SK-N-SH (cell line): ENCODE measurements at regions not wholly inside any gene's neighbourhood (a gene's known extent, or its start where the extent isn't known, plus 50 kb on each side); places are given as distances from the start of the nearest gene placed in this dataset.

Experiments used
- CTCF ChIA-PET: fragments of 300-600, 350-600 bp; formaldehyde crosslinking; extraction: SDS; loops from one replicate; lab custom pipeline; 2021; lab: Yijun Ruan, JAX
- POLR2A ChIA-PET: fragments of 350-600 bp; sonication (Branson Sonifier 250); formaldehyde crosslinking; extraction: SDS; loops from one replicate; lab custom pipeline; 2020; ENCODE audit warnings: antibody characterized with exemption, inconsistent platforms; lab: Yijun Ruan, JAX
- DNase-seq: peaks from one replicate; pipeline ENCODE4 v3.0.0; 2012
- H2AFZ ChIP-seq: fragments of 200-600 bp; sonication (generic); 2 replicates; pipeline ENCODE4 v1.8.1; 2016; ENCODE audit warnings: antibody characterized with exemption, mild to moderate bottlenecking, low read depth
- H3F3A ChIP-seq: fragments of 200-600 bp; sonication (generic); replicated peaks from 2 replicates; pipeline ENCODE3; 2016; ENCODE audit warnings: antibody characterized with exemption, mild to moderate bottlenecking; ENCODE audit not compliant: insufficient read depth
- H3K27ac ChIP-seq, 2 experiments: fragments of 200-500 bp in 1 of 2; fragments of 200-600 bp in 1 of 2; sonication (Bioruptor generic) in 1 of 2; sonication (generic), shearing (Covaris generic) in 1 of 2; 2 replicates each; pipeline versions ENCODE4 v1.5.1 to v1.6.1; 2014 to 2016; ENCODE audit warnings: low read depth in 2 of 2, inconsistent platforms in 1 of 2, low read length in 1 of 2, mild to moderate bottlenecking in 1 of 2, mixed read lengths in 1 of 2
- H3K27me3 ChIP-seq: fragments of 200-600 bp; sonication (generic), shearing (Covaris generic); 2 replicates; pipeline ENCODE4 v1.6.1; 2016; ENCODE audit warnings: mixed run types; ENCODE audit not compliant: insufficient read depth
- H3K36me3 ChIP-seq, 2 experiments: fragments of 200-500 bp in 1 of 2; fragments of 200-600 bp in 1 of 2; sonication (Bioruptor generic) in 1 of 2; sonication (generic) in 1 of 2; replicated peaks in 1 of 2; 2 replicates each; pipeline versions ENCODE3 to v1.5.1; 2014 to 2016; ENCODE audit warnings: low read length in 1 of 2, mild to moderate bottlenecking in 1 of 2; ENCODE audit not compliant: insufficient read depth in 2 of 2, control insufficient read depth in 1 of 2
- H3K4me1 ChIP-seq, 2 experiments: fragments of 200-500 bp in 1 of 2; fragments of 200-600 bp in 1 of 2; sonication (Bioruptor generic) in 1 of 2; sonication (generic), shearing (Covaris generic) in 1 of 2; 2 replicates each; pipeline versions ENCODE4 v1.5.1 to v1.6.1; 2014 to 2016; ENCODE audit warnings: low read depth in 1 of 2, low read length in 1 of 2, mixed run types in 1 of 2; ENCODE audit not compliant: insufficient read depth in 2 of 2, control insufficient read depth in 1 of 2
- H3K4me2 ChIP-seq: fragments of 200-600 bp; sonication (generic), shearing (Covaris generic); 2 replicates; pipeline ENCODE4 v1.6.1; 2017; ENCODE audit warnings: mixed run types
- H3K4me3 ChIP-seq, 2 experiments: fragments of 200-500 bp in 1 of 2; fragments of 200-600 bp in 1 of 2; sonication (Bioruptor generic) in 1 of 2; sonication (generic), shearing (Covaris generic) in 1 of 2; 2 replicates each; pipeline versions ENCODE4 v1.5.1 to v1.8.1; 2014 to 2016; ENCODE audit warnings: low read depth in 2 of 2, inconsistent platforms in 1 of 2, low read length in 1 of 2, mild to moderate bottlenecking in 1 of 2, mixed read lengths in 1 of 2, moderate library complexity in 1 of 2
- H3K79me2 ChIP-seq: fragments of 200-600 bp; sonication (generic); 2 replicates; pipeline ENCODE4 v1.8.1; 2017; ENCODE audit warnings: mild to moderate bottlenecking; ENCODE audit not compliant: insufficient read depth
- H3K9ac ChIP-seq: fragments of 200-600 bp; sonication (generic); 2 replicates; pipeline ENCODE4 v1.6.1; 2017; ENCODE audit warnings: mixed run types
- H3K9me2 ChIP-seq: fragments of 200-600 bp; sonication (generic); 2 replicates; pipeline ENCODE4 v1.6.1; 2017; ENCODE audit warnings: mixed run types
- H3K9me3 ChIP-seq: fragments of 200-600 bp; sonication (generic); 2 replicates; pipeline ENCODE4 v1.6.1; 2017; ENCODE audit warnings: mixed run types, mild to moderate bottlenecking, moderate library complexity
- H4K20me1 ChIP-seq: fragments of 200-600 bp; sonication (generic); 2 replicates; pipeline ENCODE4 v1.6.1; 2017; ENCODE audit warnings: mild to moderate bottlenecking, mixed run types; ENCODE audit not compliant: insufficient read depth
- ELF1 ChIP-seq: IDR thresholded peaks from 2 replicates; pipeline ENCODE4 v1.4.0; 2012
- FOXJ3 ChIP-seq: sonication (generic); formaldehyde crosslinking; IDR thresholded peaks from 2 replicates; pipeline ENCODE4 v1.5.1; 2020; ENCODE audit warnings: mild to moderate bottlenecking, missing genetic modification reagents
- MEF2A ChIP-seq: IDR thresholded peaks from 2 replicates; pipeline ENCODE4 v1.4.0; 2012; ENCODE audit warnings: low read depth, borderline replicate concordance
- NFIC ChIP-seq: IDR thresholded peaks from 2 replicates; pipeline ENCODE4 v1.4.0; 2012; ENCODE audit warnings: borderline replicate concordance
- PBX3 ChIP-seq: IDR thresholded peaks from 2 replicates; pipeline ENCODE4; 2012
- POLR2AphosphoS5 ChIP-seq: IDR thresholded peaks from 2 replicates; pipeline ENCODE4 v1.6.1; 2012; ENCODE audit warnings: low read depth, low read length
- REST ChIP-seq: IDR thresholded peaks from 2 replicates; pipeline ENCODE4 v1.6.1; 2012; ENCODE audit warnings: mild to moderate bottlenecking, low read depth, low read length, moderate library complexity
- RFX5 ChIP-seq: IDR thresholded peaks from 2 replicates; pipeline ENCODE4 v1.6.1; 2012; ENCODE audit warnings: mild to moderate bottlenecking, improper control_type of control experiment, low read length
- SIN3A ChIP-seq: IDR thresholded peaks from 2 replicates; pipeline ENCODE4 v1.6.1; 2012; ENCODE audit warnings: low read depth, mild to moderate bottlenecking, low read length, moderate library complexity, borderline replicate concordance
- TAF1 ChIP-seq: IDR thresholded peaks from 2 replicates; pipeline ENCODE4 v1.6.1; 2012; ENCODE audit warnings: low read depth, mild to moderate bottlenecking, low read length, moderate library complexity, borderline replicate concordance
- TCF12 ChIP-seq: IDR thresholded peaks from 2 replicates; pipeline ENCODE4 v1.4.0; 2012
- USF2 ChIP-seq: fragments of 150-350 bp; IDR thresholded peaks from 2 replicates; pipeline ENCODE4 v1.6.1; 2017; ENCODE audit warnings: antibody characterized with exemption, low read length, low read depth, borderline replicate concordance
- WGBS: methylation state at CpG from one replicate; pipeline ENCODE4 v1.1.6; 2017; ENCODE audit warnings: low lambda C conversion rate; 5-methylcytosine and 5-hydroxymethylcytosine counted together
- TF ChIP-seq, protein P1 (sequence below): fragments of 200-600 bp; sonication (generic); IDR thresholded peaks from 2 replicates; pipeline ENCODE4 v1.6.1; 2017; ENCODE audit warnings: antibody characterized with exemption, mild to moderate bottlenecking, moderate library complexity
- TF ChIP-seq, protein P2 (sequence below): IDR thresholded peaks from 2 replicates; pipeline ENCODE4 v1.4.0; 2012; ENCODE audit warnings: low read depth

DNA sequence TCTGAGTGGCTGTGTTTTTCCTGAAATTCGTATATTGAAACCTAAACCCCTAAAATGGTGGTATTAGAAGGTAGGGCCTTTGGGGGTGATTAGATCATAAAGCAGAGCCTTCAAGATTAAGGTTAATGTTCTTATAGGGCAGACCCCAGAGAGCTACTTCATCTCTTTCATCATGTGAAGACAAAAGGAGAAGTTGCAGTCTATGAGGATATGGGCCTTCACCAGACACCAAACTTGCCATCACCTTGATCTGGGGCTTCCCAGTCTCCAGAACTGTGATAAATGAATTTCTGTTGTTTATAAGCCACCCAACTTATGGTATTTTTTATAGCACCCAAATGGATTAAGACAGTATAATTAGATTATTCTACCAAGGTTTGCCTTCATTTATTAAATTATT is 275.0 kb upstream of the ATP2B1 start:
- no peak overlapping the region for H2AFZ ChIP-seq
- no peak overlapping the region for H3K4me2 ChIP-seq
- ChIA-PET POLR2A (no interaction called here), CTCF (no interaction called here)
- H3F3A ChIP-seq, result no peaks in the 10 kb centered on the region
- H3K4me1 ChIP-seq, result no peaks in the 10 kb centered on the region
- no peaks in the 10 kb centered on the region for H3K9me2 ChIP-seq
- TF ChIP-seq REST (no peak), FOXJ3 (CRISPR knock-in tag) (no peak), PBX3 (no peak), USF2 (no peak), RFX5 (no peak), ELF1 (no peak), SIN3A (no peak), MEF2A (no peak), TAF1 (no peak), NFIC (no peak), POLR2AphosphoS5 (no peak), TCF12 (no peak)
- TF ChIP-seq, protein P1, sequence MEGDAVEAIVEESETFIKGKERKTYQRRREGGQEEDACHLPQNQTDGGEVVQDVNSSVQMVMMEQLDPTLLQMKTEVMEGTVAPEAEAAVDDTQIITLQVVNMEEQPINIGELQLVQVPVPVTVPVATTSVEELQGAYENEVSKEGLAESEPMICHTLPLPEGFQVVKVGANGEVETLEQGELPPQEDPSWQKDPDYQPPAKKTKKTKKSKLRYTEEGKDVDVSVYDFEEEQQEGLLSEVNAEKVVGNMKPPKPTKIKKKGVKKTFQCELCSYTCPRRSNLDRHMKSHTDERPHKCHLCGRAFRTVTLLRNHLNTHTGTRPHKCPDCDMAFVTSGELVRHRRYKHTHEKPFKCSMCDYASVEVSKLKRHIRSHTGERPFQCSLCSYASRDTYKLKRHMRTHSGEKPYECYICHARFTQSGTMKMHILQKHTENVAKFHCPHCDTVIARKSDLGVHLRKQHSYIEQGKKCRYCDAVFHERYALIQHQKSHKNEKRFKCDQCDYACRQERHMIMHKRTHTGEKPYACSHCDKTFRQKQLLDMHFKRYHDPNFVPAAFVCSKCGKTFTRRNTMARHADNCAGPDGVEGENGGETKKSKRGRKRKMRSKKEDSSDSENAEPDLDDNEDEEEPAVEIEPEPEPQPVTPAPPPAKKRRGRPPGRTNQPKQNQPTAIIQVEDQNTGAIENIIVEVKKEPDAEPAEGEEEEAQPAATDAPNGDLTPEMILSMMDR, result no peak
- TF ChIP-seq, protein P2, sequence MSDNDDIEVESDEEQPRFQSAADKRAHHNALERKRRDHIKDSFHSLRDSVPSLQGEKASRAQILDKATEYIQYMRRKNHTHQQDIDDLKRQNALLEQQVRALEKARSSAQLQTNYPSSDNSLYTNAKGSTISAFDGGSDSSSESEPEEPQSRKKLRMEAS, result no peak
- H3K9me3 ChIP-seq, result no peaks in the 10 kb centered on the region
- H3K27me3 ChIP-seq, result no peaks in the 10 kb centered on the region
- 90% methylated on average over 1 of the region's 1 CpG for WGBS
- H3K27ac ChIP-seq, result no peak overlapping the region
- H4K20me1 ChIP-seq, result no peaks in the 10 kb centered on the region
- no peak for DNase-seq
- H3K9ac ChIP-seq, result no peak overlapping the region
- H3K36me3 ChIP-seq, result no peaks in the 10 kb centered on the region
- H3K4me3 ChIP-seq, result no peak overlapping the region
- H3K79me2 ChIP-seq, result no peaks in the 10 kb centered on the region
